Trophoblast cell (in vitro differentiated cells and primary cell): ENCODE measurements at regions not wholly inside any gene's neighbourhood (a gene's known extent, or its start where the extent isn't known, plus 50 kb on each side); places are given as distances from the start of the nearest gene placed in this dataset.
"Not testable (repeated sequence)": the region's sequence is repeated elsewhere in the genome, so short reads cannot be mapped to it uniquely, and the experiment has no call there.

Source experiments
- DNase-seq, 2 donors: peaks; one replicate each; pipeline ENCODE4 v3.0.0-alpha.2; 2016
- H2AFZ ChIP-seq: 2 replicates; pipeline ENCODE4 v1.6.1; 2013; ENCODE audit warnings: low read length, moderate library complexity, mild to moderate bottlenecking; ENCODE audit not compliant: insufficient read depth, poor library complexity
- H2AK5ac ChIP-seq: 2 replicates; pipeline ENCODE4 v1.6.1; 2013; ENCODE audit warnings: mild to moderate bottlenecking, low read length
- H2BK120ac ChIP-seq: 2 replicates; pipeline ENCODE4 v1.6.1; 2013; ENCODE audit warnings: low read length, mild to moderate bottlenecking, moderate library complexity; ENCODE audit not compliant: insufficient read depth, poor library complexity
- H2BK12ac ChIP-seq: 2 replicates; pipeline ENCODE4 v1.6.1; 2013; ENCODE audit warnings: mild to moderate bottlenecking, low read length, moderate library complexity
- H2BK5ac ChIP-seq: 2 replicates; pipeline ENCODE4 v1.6.1; 2013; ENCODE audit warnings: low read length, low read depth, moderate library complexity, mild to moderate bottlenecking; ENCODE audit not compliant: poor library complexity
- H3K14ac ChIP-seq: 2 replicates; pipeline ENCODE4 v1.6.1; 2013; ENCODE audit warnings: mild to moderate bottlenecking, low read length
- H3K18ac ChIP-seq: 2 replicates; pipeline ENCODE4 v1.6.1; 2013; ENCODE audit warnings: mild to moderate bottlenecking, low read length
- H3K23ac ChIP-seq: 2 replicates; pipeline ENCODE4 v1.6.1; 2013; ENCODE audit warnings: low read length
- H3K27ac ChIP-seq: 2 replicates; pipeline ENCODE4 v1.5.1; 2013; ENCODE audit warnings: low read depth, mild to moderate bottlenecking, inconsistent platforms, low read length, moderate library complexity
- H3K27me3 ChIP-seq: 2 replicates; pipeline ENCODE4 v1.6.1; 2013; ENCODE audit warnings: inconsistent platforms, mild to moderate bottlenecking, low read length, moderate library complexity; ENCODE audit not compliant: insufficient read depth
- H3K36me3 ChIP-seq, 2 experiments: 1 replicate in 1 of 2; 2 replicates in 1 of 2; pipeline ENCODE4 v1.6.1; 2013; ENCODE audit warnings: low read length in 2 of 2, mild to moderate bottlenecking in 2 of 2, moderate library complexity in 1 of 2; ENCODE audit not compliant: insufficient read depth in 2 of 2, control insufficient read depth in 1 of 2
- H3K4ac ChIP-seq: 2 replicates; pipeline ENCODE4 v1.6.1; 2013; ENCODE audit warnings: low read depth, mild to moderate bottlenecking, low read length, moderate library complexity
- H3K4me1 ChIP-seq, 2 experiments: 1 replicate in 1 of 2; 2 replicates in 1 of 2; pipeline ENCODE4 v1.6.1; 2013; ENCODE audit warnings: low read length in 2 of 2, mild to moderate bottlenecking in 2 of 2, moderate library complexity in 1 of 2; ENCODE audit not compliant: insufficient read depth in 2 of 2, control insufficient read depth in 1 of 2
- H3K4me2 ChIP-seq: 2 replicates; pipeline ENCODE4 v1.6.1; 2013; ENCODE audit warnings: inconsistent platforms, mild to moderate bottlenecking, low read length, moderate library complexity
- H3K4me3 ChIP-seq: 2 replicates; pipeline ENCODE4 v1.5.1; 2013; ENCODE audit warnings: mild to moderate bottlenecking, low read depth, low read length, inconsistent platforms
- H3K79me1 ChIP-seq: one replicate; pipeline ENCODE4 v1.6.1; 2013; ENCODE audit warnings: low read length
- H3K79me2 ChIP-seq: 2 replicates; pipeline ENCODE4 v1.6.1; 2013; ENCODE audit warnings: low read length, mild to moderate bottlenecking; ENCODE audit not compliant: control insufficient read depth, insufficient read depth, poor library complexity
- H3K9ac ChIP-seq: 2 replicates; pipeline ENCODE4 v1.6.1; 2013; ENCODE audit warnings: mild to moderate bottlenecking, low read length
- H3K9me3 ChIP-seq: 2 replicates; pipeline ENCODE4 v1.6.1; 2013; ENCODE audit warnings: low read depth, mild to moderate bottlenecking, control low read depth, inconsistent platforms, low read length; ENCODE audit not compliant: insufficient read depth
- H4K12ac ChIP-seq: 2 replicates; pipeline ENCODE4 v1.6.1; 2013; ENCODE audit warnings: low read depth, mild to moderate bottlenecking, low read length, moderate library complexity
- H4K8ac ChIP-seq: 2 replicates; pipeline ENCODE4 v1.6.1; 2013; ENCODE audit warnings: low read depth, mild to moderate bottlenecking, low read length, moderate library complexity
- H4K91ac ChIP-seq: one replicate; pipeline ENCODE4 v1.6.1; 2013; ENCODE audit warnings: low read depth, mild to moderate bottlenecking, low read length, moderate library complexity
- WGBS: extraction: QIAGEN DNeasy Blood & Tissue Kit; methylation state at CpG from one replicate; pipeline ENCODE4 v1.1.7; 2013; ENCODE audit warnings: missing lambda C conversion rate; ENCODE audit not compliant: insufficient read length, insufficient coverage; ENCODE audit errors: extremely low coverage; 5-methylcytosine and 5-hydroxymethylcytosine counted together

- H3K27ac ChIP-seq, H3K4me1 ChIP-seq, H4K91ac ChIP-seq, H3K27me3 ChIP-seq, H2AK5ac ChIP-seq, H3K9ac ChIP-seq, H3K18ac ChIP-seq, H3K79me1 ChIP-seq, H2BK120ac ChIP-seq, H3K79me2 ChIP-seq, H3K14ac ChIP-seq, H3K36me3 ChIP-seq, H4K8ac ChIP-seq, H3K9me3 ChIP-seq, H4K12ac ChIP-seq, H2AFZ ChIP-seq, DNase-seq, H2BK5ac ChIP-seq, H3K4ac ChIP-seq, H2BK12ac ChIP-seq, H3K23ac ChIP-seq, H3K4me3 ChIP-seq, H3K4me2 ChIP-seq: not testable (repeated sequence)
- no CpG with 5 or more reads among the region's 2 CpGs for WGBS
These were observed 136.5 kb downstream of the OR4F15 start for GRCh38 chr15:101948491-101949010.

GRCh38 chr15:101949380-101950065 is 137.5 kb downstream of the OR4F15 start:
- H3K79me1 ChIP-seq, H3K79me2 ChIP-seq, H3K23ac ChIP-seq, H3K36me3 ChIP-seq, H3K18ac ChIP-seq, H3K9me3 ChIP-seq, DNase-seq, H2BK12ac ChIP-seq, H4K12ac ChIP-seq, H4K8ac ChIP-seq, H3K4me1 ChIP-seq, H3K4ac ChIP-seq, H3K27me3 ChIP-seq, H3K9ac ChIP-seq, H2AFZ ChIP-seq, H2BK120ac ChIP-seq, H3K14ac ChIP-seq, H2AK5ac ChIP-seq, H3K27ac ChIP-seq, H3K4me2 ChIP-seq, H2BK5ac ChIP-seq, H4K91ac ChIP-seq, H3K4me3 ChIP-seq: not testable (repeated sequence)
- no CpG with 5 or more reads among the region's 1 CpG for WGBS

- H3K4me3 ChIP-seq, DNase-seq, H3K14ac ChIP-seq, H2BK120ac ChIP-seq, H3K79me2 ChIP-seq, H2BK12ac ChIP-seq, H3K27me3 ChIP-seq, H3K36me3 ChIP-seq, H2AFZ ChIP-seq, H3K4me2 ChIP-seq, H3K4ac ChIP-seq, H3K9me3 ChIP-seq, H4K91ac ChIP-seq, H3K27ac ChIP-seq, H2BK5ac ChIP-seq, H3K79me1 ChIP-seq, H3K4me1 ChIP-seq, H4K8ac ChIP-seq, H3K9ac ChIP-seq, H3K18ac ChIP-seq, H4K12ac ChIP-seq, H3K23ac ChIP-seq, H2AK5ac ChIP-seq: not testable (repeated sequence)
- no CpG with 5 or more reads among the region's 7 CpGs for WGBS
These were observed 142.0 kb downstream of the OR4F15 start for GRCh38 chr15:101953993-101954392.

- not testable (repeated sequence) for H3K4me1 ChIP-seq, H3K18ac ChIP-seq, H3K27ac ChIP-seq, H2BK120ac ChIP-seq, H3K9me3 ChIP-seq, DNase-seq, H4K8ac ChIP-seq, H3K4me3 ChIP-seq, H4K12ac ChIP-seq, H3K79me1 ChIP-seq, H3K79me2 ChIP-seq, H2AK5ac ChIP-seq, H3K23ac ChIP-seq, H4K91ac ChIP-seq, H3K4me2 ChIP-seq, H3K14ac ChIP-seq, H3K27me3 ChIP-seq, H2AFZ ChIP-seq, H3K36me3 ChIP-seq, H3K4ac ChIP-seq, H2BK12ac ChIP-seq, H2BK5ac ChIP-seq, H3K9ac ChIP-seq
- WGBS: no CpG with 5 or more reads among the region's 8 CpGs
These were observed 143.8 kb downstream of the OR4F15 start for GRCh38 chr15:101955840-101956239.
